Heart left ventricle (tissue), 13 donors: ENCODE measurements at regions not wholly inside any gene's neighbourhood (a gene's known extent, or its start where the extent isn't known, plus 50 kb on each side); places are given as distances from the start of the nearest gene placed in this dataset.

Experiments
- POLR2A ChIP-seq, 2 donors: fragments of 450-650 bp; IDR thresholded peaks; one replicate each; pipeline ENCODE4 v1.6.1; 2017; ENCODE audit warnings: antibody characterized with exemption in 2 of 2, mild to moderate bottlenecking in 2 of 2, moderate library complexity in 2 of 2
- TF ChIP-seq, protein P1 (sequence below), 12 donors: fragments of 200-600 bp; sonication (generic) in 4 of 12; IDR thresholded peaks; one replicate each; pipeline versions ENCODE4 v1.5.0 to v1.8.0; 2018 to 2022; ENCODE audit warnings: antibody characterized with exemption in 12 of 12, mild to moderate bottlenecking in 5 of 12
- donor health status: ischemic (EF 13 %, LVEDD 7.1; RV severe dilation, severe dysfunction).
- donor health status: DM: no; HTN: yes; CAD: no.
- donor health status: DM: no; HTN: no; CAD: no.
- donor health status: ischemic (EF 25% LVEDD 6.9; RV normal size, moderate dysfunction).
- donor health status: ischemic (EF 25% LVEDD 5.7; RV mildly dilated, moderate dysfunction).
- donor health status: ischemic (EF 35%, LVEDD 5.7; RV mildly dilated, moderate dysfunction).
- donor health status: nonischemic (EF 11% LVEDD 7.7; RV severe dilation, severe dysfunction).
- donor health status: DM: yes; HTN: yes; CAD: no.
- donor health status: PGD.
- donor health status: ischemic (EF 29% LVEDD 5.4; RV normal size, mild dysfunction).
- donor health status: nonischemic (EF 23%, LVEDD 6.1; RV moderate dilation, normal function).

DNA sequence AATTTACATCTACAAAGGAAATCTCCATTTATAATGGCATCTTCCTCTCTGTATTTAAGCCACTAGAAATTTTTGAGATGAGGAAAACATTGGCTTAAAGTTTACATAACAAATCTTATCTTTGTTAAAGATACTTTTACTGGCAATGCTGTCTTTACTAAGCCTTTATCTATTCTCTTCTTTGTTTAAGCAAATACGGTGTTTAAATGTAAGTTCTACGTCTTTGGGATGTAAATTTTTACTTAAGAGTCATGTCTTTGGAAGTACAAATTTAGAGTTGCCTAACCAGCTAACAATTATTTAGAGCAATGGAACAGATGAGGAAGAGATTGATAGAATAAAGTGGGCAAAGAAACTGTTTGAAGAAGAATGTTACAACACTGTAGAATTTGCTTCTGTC lies 1024.0 kb upstream of the PCDH10 start:
- TF ChIP-seq, protein P1, sequence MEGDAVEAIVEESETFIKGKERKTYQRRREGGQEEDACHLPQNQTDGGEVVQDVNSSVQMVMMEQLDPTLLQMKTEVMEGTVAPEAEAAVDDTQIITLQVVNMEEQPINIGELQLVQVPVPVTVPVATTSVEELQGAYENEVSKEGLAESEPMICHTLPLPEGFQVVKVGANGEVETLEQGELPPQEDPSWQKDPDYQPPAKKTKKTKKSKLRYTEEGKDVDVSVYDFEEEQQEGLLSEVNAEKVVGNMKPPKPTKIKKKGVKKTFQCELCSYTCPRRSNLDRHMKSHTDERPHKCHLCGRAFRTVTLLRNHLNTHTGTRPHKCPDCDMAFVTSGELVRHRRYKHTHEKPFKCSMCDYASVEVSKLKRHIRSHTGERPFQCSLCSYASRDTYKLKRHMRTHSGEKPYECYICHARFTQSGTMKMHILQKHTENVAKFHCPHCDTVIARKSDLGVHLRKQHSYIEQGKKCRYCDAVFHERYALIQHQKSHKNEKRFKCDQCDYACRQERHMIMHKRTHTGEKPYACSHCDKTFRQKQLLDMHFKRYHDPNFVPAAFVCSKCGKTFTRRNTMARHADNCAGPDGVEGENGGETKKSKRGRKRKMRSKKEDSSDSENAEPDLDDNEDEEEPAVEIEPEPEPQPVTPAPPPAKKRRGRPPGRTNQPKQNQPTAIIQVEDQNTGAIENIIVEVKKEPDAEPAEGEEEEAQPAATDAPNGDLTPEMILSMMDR (IDR thresholded peaks at IDR 0.05): no peak
- TF ChIP-seq POLR2A (IDR thresholded peaks at IDR 0.05): no peak
